ENCODE measurements at regions not wholly inside any gene's neighbourhood (a gene's known extent, or its start where the extent isn't known, plus 50 kb on each side); places are given as distances from the start of the nearest gene placed in this dataset.

- DNase-seq = no peak
Observed at GRCh38 chr2:58870704-58871103, 629.6 kb upstream of the FANCL start.

GRCh38 chr2:58866946-58867345, 625.8 kb upstream of the FANCL start:
- no peak for DNase-seq

GRCh38 chr2:58866527-58866926, 625.4 kb upstream of the FANCL start:
- no peak for DNase-seq

GRCh38 chr2:58866040-58866439, 624.9 kb upstream of the FANCL start:
- no peak for DNase-seq

GRCh38 chr2:58865436-58865835, 624.3 kb upstream of the FANCL start:
- DNase-seq = no peak

- no peak for DNase-seq
Observed at GRCh38 chr2:58862244-58862643, 621.1 kb upstream of the FANCL start.

GRCh38 chr2:58860586-58860985, 619.5 kb upstream of the FANCL start:
- no peak for DNase-seq

- no peak for DNase-seq
Observed at GRCh38 chr2:58856100-58856499, 615.0 kb upstream of the FANCL start.

GRCh38 chr2:58853420-58853819, 612.3 kb upstream of the FANCL start:
- DNase-seq = no peak

GRCh38 chr2:58852905-58853304, 611.8 kb upstream of the FANCL start:
- DNase-seq = no peak

GRCh38 chr2:58852243-58852642, 611.1 kb upstream of the FANCL start:
- no peak for DNase-seq

- DNase-seq = no peak
Observed at GRCh38 chr2:58851598-58851997, 610.5 kb upstream of the FANCL start.

- no peak for DNase-seq
Observed at GRCh38 chr2:58845011-58845410, 603.9 kb upstream of the FANCL start.

- no peak for DNase-seq
Observed at GRCh38 chr2:58842501-58843155, 601.5 kb upstream of the FANCL start.

- DNase-seq = no peak
Observed at GRCh38 chr2:58834404-58834803, 593.3 kb upstream of the FANCL start.

- DNase-seq = no peak
Observed at GRCh38 chr2:58826795-58827194, 585.7 kb upstream of the FANCL start.

- no peak for DNase-seq
Observed at GRCh38 chr2:58812771-58813344, 571.7 kb upstream of the FANCL start.

GRCh38 chr2:58805126-58805525, 564.0 kb upstream of the FANCL start:
- DNase-seq = no peak

GRCh38 chr2:58803192-58803591, 562.1 kb upstream of the FANCL start:
- DNase-seq = no peak

GRCh38 chr2:58800881-58801280, 559.8 kb upstream of the FANCL start:
- no peak for DNase-seq

GRCh38 chr2:58798676-58799208, 557.6 kb upstream of the FANCL start:
- DNase-seq = no peak

- DNase-seq = no peak
Observed at GRCh38 chr2:58796239-58796910, 555.2 kb upstream of the FANCL start.

- no peak for DNase-seq
Observed at GRCh38 chr2:58794916-58795315, 553.8 kb upstream of the FANCL start.

- no peak for DNase-seq
Observed at GRCh38 chr2:58794103-58794502, 553.0 kb upstream of the FANCL start.
